ENCODE measurements at regions not wholly inside any gene's neighbourhood (a gene's known extent, or its start where the extent isn't known, plus 50 kb on each side); places are given as distances from the start of the nearest gene placed in this dataset.
"Not testable (repeated sequence)": the region's sequence is repeated elsewhere in the genome, so short reads cannot be mapped to it uniquely, and the experiment has no call there.

DNA sequence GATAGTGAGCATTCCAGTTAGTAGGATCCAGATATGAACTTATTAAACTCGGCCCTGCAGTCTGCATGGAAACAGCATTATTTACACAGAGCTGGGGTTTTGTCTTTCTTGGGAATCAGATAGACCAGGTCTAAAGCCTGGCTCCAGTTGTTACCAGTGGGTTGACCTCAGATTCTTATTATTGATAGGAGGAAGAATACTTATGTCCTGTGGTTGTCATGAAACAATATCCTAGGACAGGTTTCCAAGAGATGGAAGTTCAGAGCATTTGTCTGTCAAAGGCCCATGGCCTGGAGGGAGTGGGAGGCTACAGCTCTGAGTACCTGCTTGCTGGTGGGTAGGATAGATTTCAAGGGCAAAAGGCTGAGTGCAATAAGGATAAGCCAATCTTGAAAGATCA lies 129.2 kb downstream of the BOD1 start:
- no peak for DNase-seq (ENCODE audit: low read depth)
- H3K4me3 ChIP-seq (ENCODE audit: low read depth, low read length), result no peak overlapping the region
- TF ChIP-seq, protein P1, sequence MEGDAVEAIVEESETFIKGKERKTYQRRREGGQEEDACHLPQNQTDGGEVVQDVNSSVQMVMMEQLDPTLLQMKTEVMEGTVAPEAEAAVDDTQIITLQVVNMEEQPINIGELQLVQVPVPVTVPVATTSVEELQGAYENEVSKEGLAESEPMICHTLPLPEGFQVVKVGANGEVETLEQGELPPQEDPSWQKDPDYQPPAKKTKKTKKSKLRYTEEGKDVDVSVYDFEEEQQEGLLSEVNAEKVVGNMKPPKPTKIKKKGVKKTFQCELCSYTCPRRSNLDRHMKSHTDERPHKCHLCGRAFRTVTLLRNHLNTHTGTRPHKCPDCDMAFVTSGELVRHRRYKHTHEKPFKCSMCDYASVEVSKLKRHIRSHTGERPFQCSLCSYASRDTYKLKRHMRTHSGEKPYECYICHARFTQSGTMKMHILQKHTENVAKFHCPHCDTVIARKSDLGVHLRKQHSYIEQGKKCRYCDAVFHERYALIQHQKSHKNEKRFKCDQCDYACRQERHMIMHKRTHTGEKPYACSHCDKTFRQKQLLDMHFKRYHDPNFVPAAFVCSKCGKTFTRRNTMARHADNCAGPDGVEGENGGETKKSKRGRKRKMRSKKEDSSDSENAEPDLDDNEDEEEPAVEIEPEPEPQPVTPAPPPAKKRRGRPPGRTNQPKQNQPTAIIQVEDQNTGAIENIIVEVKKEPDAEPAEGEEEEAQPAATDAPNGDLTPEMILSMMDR (conservative IDR thresholded peaks at IDR 0.05; ENCODE audit: low read depth, low read length), result no peak

DNA sequence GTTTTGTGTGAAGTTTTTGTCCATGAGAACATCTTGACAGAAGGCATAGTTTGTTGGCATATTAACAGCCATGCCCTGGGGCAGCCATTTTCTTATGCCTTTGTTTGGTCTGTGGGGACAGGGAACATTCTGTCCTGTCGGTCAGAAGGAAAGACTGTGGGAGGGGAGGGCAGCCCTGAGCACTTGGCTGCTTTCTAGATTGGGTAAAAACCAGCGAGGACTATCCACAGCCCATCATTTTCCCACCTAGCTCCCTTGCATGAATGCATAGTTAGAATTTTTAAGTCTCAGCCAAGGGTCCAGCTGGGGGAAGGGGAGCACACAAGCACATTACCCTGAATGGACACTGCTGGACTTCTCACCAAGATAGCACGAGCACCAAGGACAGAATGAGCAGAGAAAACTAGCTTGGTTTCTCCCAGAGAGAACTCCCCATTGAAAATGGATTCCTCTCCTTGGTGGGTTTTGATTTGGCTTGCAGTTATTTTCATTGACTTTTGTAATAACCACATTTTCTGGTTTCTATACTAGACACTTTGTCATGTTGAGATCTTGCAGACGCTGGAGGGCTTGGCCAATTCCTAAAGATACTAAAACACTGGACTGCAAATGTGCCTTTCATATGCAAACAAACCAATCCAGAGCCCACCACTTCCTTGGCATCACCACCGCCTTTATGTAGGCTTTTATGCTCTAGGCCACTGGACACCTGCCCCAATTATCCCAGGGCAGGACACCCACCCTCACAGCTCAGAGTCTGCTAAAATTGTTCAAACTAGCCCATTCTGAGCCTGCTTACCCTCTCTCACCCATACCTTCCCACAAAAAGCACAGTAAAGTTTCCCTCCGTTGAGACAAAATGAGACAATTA lies 129.9 kb downstream of the BOD1 start:
- TF ChIP-seq, protein P1 (conservative IDR thresholded peaks at IDR 0.05; ENCODE audit: low read depth, low read length), result no peak
- DNase-seq (ENCODE audit: low read depth), result no peak
- H3K4me3 ChIP-seq (ENCODE audit: low read depth, low read length), result no peak overlapping the region

DNA sequence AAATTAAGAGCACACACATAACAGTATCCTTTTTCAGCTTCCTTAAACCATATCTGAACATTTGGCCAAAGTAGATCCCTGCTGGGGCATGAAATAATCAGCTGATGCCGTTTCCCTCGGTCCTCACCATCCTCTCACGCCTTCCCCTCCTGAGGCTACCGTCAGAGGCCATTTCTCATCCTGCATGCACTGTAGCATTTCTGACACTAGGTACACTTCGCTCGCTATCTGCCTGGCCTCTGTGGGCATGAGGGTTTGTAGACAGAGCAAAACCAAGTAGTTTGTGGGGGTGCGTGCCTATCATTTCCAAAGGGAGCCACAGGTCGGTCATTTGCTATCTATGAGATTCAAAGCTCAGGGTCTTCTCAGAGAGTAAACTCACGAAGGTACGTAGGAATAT lies 131.9 kb downstream of the BOD1 start:
- TF ChIP-seq, protein P1 (conservative IDR thresholded peaks at IDR 0.05; ENCODE audit: low read depth, low read length), result no peak
- no peak for DNase-seq (ENCODE audit: low read depth)
- no peak overlapping the region for H3K4me3 ChIP-seq (ENCODE audit: low read depth, low read length)

DNA sequence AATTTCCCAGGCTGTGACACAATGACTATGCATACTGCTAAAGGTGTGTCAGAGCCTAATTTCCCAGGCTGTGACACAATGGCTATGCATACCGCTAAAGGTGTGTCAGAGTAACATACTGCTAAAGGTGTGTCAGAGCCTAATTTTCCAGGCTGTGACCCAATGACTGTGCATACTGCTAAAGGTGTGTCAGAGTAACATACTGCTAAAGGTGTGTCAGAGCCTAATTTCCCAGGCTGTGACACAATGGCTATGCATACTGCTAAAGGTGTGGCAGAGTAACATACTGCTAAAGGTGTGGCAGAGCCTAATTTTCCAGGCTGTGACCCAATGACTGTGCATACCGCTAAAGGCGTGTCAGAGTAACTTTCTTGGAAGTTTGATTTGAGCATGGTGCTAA lies 132.9 kb downstream of the BOD1 start:
- DNase-seq (ENCODE audit: low read depth), result not testable (repeated sequence)

DNA sequence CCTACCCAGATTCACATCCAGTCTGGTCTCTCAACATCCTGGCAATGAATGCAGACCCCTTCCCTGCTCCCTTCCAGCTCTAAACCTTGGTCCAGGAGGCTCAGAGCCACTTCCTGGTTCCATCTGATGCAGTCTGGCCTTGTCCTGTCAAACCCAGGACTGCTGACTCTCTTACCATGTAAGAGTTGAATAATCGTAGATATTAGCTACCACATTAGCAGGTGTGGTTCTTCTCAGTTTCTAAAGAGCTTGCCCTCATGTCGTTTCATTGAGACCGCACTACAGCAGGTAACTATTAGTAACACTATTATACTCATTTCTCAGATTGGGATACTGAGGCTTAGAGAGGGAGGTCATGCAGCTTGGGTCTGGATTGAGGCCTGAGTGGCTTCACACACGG lies 133.3 kb downstream of the BOD1 start:
- TF ChIP-seq, protein P1 (conservative IDR thresholded peaks at IDR 0.05; ENCODE audit: low read depth, low read length), result no peak
- no peak overlapping the region for H3K4me3 ChIP-seq (ENCODE audit: low read depth, low read length)
- no peak for DNase-seq (ENCODE audit: low read depth)

More for the DNA sequence above, 132.9 kb downstream of the BOD1 start:
- not testable (repeated sequence) for H3K4me3 ChIP-seq (ENCODE audit: low read depth, low read length)

DNA sequence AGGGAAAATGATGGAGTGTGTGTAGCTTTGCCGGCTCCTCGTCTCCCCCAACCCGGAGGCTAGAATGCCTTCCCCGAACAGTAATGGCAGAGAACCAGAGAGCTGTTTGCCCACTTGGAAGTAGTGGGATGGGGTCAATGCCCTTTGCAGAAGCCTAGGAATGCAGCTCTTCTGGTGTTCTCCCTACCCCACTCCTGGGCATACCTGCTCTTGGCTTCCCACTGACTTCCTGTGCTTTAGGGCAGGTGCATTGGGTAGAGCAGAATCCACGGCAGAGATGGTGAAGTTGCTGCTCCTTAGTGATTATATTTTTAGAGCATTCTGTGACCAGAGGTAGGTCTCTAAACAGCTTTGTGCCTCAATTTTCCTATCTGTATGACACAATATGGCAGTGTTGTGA lies 134.6 kb downstream of the BOD1 start:
- H3K4me3 ChIP-seq (ENCODE audit: low read depth, low read length), result no peak overlapping the region
- TF ChIP-seq, protein P1 (conservative IDR thresholded peaks at IDR 0.05; ENCODE audit: low read depth, low read length), result no peak
- DNase-seq (ENCODE audit: low read depth), result no peak

DNA sequence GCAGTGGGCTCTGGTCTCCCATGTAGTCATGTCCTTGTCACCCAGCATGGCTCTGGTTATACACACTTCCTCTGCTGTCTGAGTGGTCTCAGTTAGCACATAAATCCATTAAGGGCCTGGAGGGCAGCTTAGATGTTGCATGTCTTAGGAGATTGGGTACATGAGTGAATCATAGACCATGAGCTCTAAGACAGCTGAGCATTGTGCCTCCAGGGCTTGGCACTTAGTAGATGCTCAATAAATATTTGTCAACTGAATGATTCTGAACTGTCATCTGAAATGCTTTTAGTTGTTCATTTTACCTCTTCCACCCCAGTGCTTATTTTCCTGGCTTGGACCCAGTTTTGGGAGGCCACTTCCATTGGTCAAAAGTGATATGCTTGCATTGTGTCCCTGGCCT lies 135.6 kb downstream of the BOD1 start:
- no peak overlapping the region for H3K4me3 ChIP-seq (ENCODE audit: low read depth, low read length)
- TF ChIP-seq, protein P1 (conservative IDR thresholded peaks at IDR 0.05; ENCODE audit: low read depth, low read length), result no peak
- DNase-seq (ENCODE audit: low read depth), result no peak
